ENCODE measurements at regions not wholly inside any gene's neighbourhood (a gene's known extent, or its start where the extent isn't known, plus 50 kb on each side); places are given as distances from the start of the nearest gene placed in this dataset.

GRCh38 chr7:49636400-49636799 lies 137.0 kb upstream of the VWC2 start:
- no peak for TF ChIP-seq CTCF (conservative IDR thresholded peaks at IDR 0.05)
- TF ChIP-seq ZFX (IDR thresholded peaks at IDR 0.05), result no peak

All from C4-2B (cell line).